Suprapubic skin (tissue), 4 donors: ENCODE measurements at regions not wholly inside any gene's neighbourhood (a gene's known extent, or its start where the extent isn't known, plus 50 kb on each side); places are given as distances from the start of the nearest gene placed in this dataset.

Source experiments
- CTCF ChIP-seq, 2 donors: fragments of 200-600 bp in 1 of 2; fragments of 450-650 bp in 1 of 2; sonication (generic) in 1 of 2; IDR thresholded peaks; one replicate each; pipeline ENCODE4 v1.5.1; 2016 to 2019; ENCODE audit warnings: antibody characterized with exemption in 2 of 2, mild to moderate bottlenecking in 1 of 2, moderate library complexity in 1 of 2
- EP300 ChIP-seq: sonication (generic); formaldehyde crosslinking; IDR thresholded peaks from one replicate; pipeline ENCODE4 v1.6.1; 2017; ENCODE audit warnings: antibody characterized with exemption
- POLR2A ChIP-seq, 2 donors: fragments of 450-650 bp; IDR thresholded peaks; one replicate each; pipeline ENCODE4 v1.6.1; 2017; ENCODE audit warnings: antibody characterized with exemption in 2 of 2, mild to moderate bottlenecking in 2 of 2, moderate library complexity in 2 of 2
- POLR2AphosphoS5 ChIP-seq, 3 donors: sonication (generic); formaldehyde crosslinking; IDR thresholded peaks; one replicate each; pipeline ENCODE4 v1.6.1; 2017; ENCODE audit warnings: antibody characterized with exemption in 3 of 3

DNA sequence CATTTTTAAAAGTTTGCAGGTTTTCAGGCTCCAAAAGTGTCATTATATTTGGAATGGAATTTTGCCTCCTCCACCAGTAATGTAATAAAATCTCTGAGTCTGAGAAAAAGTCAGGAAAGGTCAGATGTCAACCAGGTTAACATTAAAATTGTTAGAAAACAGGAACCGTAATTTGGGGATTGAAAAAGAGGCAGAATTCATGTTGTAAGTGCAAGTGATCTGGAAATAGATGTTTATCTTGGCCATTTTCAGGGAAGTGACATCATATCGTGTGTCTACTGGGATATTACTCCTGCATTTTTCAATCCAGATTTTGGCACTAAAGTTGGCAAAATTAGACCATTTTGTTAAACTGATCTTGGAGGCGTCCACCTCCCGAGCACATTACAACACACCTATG is 428.5 kb upstream of the MGMT start:
- TF ChIP-seq POLR2A (IDR thresholded peaks at IDR 0.05) (no peak), CTCF (IDR thresholded peaks at IDR 0.05) (no peak), POLR2AphosphoS5 (IDR thresholded peaks at IDR 0.05) (no peak), EP300 (no peak)
